Germinal center (tissue), 1 donor: ENCODE measurements at regions not wholly inside any gene's neighbourhood (a gene's known extent, or its start where the extent isn't known, plus 50 kb on each side); places are given as distances from the start of the nearest gene placed in this dataset.

Source experiments
- DNase-seq: peaks from one replicate; pipeline ENCODE4 v3.0.0; 2012; ENCODE audit warnings: mixed read lengths, low spot score

- no peak for DNase-seq
Measured at GRCh38 chr3:66592927-66593625, 92.3 kb upstream of the LRIG1 start.

GRCh38 chr3:66593978-66594377 lies 93.2 kb upstream of the LRIG1 start:
- no peak for DNase-seq

- DNase-seq = no peak
Measured at GRCh38 chr3:66597308-66597863, 96.6 kb upstream of the LRIG1 start.

- no peak for DNase-seq
Measured at GRCh38 chr3:66598168-66598567, 97.3 kb upstream of the LRIG1 start.

- no peak for DNase-seq
Measured at GRCh38 chr3:66602237-66602636, 101.4 kb upstream of the LRIG1 start.

GRCh38 chr3:66602691-66603090 lies 101.9 kb upstream of the LRIG1 start:
- DNase-seq = no peak

GRCh38 chr3:66603151-66603611 lies 102.4 kb upstream of the LRIG1 start:
- no peak for DNase-seq

GRCh38 chr3:66604481-66604880 lies 103.7 kb upstream of the LRIG1 start:
- DNase-seq = no peak

GRCh38 chr3:66606126-66606525 lies 105.3 kb upstream of the LRIG1 start:
- DNase-seq = no peak

- DNase-seq = no peak
Measured at GRCh38 chr3:66606868-66607267, 106.0 kb upstream of the LRIG1 start.

GRCh38 chr3:66609660-66610561 lies 109.1 kb upstream of the LRIG1 start:
- no peak for DNase-seq

GRCh38 chr3:66610562-66610909 lies 109.7 kb upstream of the LRIG1 start:
- no peak for DNase-seq

- DNase-seq = no peak
Measured at GRCh38 chr3:66615643-66616301, 115.0 kb upstream of the LRIG1 start.

GRCh38 chr3:66617351-66617750 lies 116.5 kb upstream of the LRIG1 start:
- DNase-seq = no peak

- DNase-seq = no peak
Measured at GRCh38 chr3:66618066-66618465, 117.2 kb upstream of the LRIG1 start.

GRCh38 chr3:66620296-66620695 lies 119.5 kb upstream of the LRIG1 start:
- DNase-seq = no peak

GRCh38 chr3:66622756-66623457 lies 122.1 kb upstream of the LRIG1 start:
- DNase-seq = no peak

GRCh38 chr3:66625505-66626216 lies 124.8 kb upstream of the LRIG1 start:
- DNase-seq = no peak

- no peak for DNase-seq
Measured at GRCh38 chr3:66629150-66629981, 128.5 kb upstream of the LRIG1 start.

- DNase-seq = no peak
Measured at GRCh38 chr3:66629982-66630368, 129.2 kb upstream of the LRIG1 start.
